ENCODE measurements at regions not wholly inside any gene's neighbourhood (a gene's known extent, or its start where the extent isn't known, plus 50 kb on each side); places are given as distances from the start of the nearest gene placed in this dataset.

- TF ChIP-seq CTCF (IDR thresholded peaks at IDR 0.05; ENCODE audit: low read depth, low read length) = no peak
- TF ChIP-seq POLR2A (IDR thresholded peaks at IDR 0.05; ENCODE audit: extremely low read depth, insufficient read length) = no peak
- no peak for TF ChIP-seq MYC (IDR thresholded peaks at IDR 0.05; ENCODE audit: low read depth, low read length)
Observed at GRCh38 chr5:50953290-50953689, 286.9 kb downstream of the PARP8 start.

Data from NB4 (cell line).